PC-3 (cell line): ENCODE measurements at regions not wholly inside any gene's neighbourhood (a gene's known extent, or its start where the extent isn't known, plus 50 kb on each side); places are given as distances from the start of the nearest gene placed in this dataset.

Experiments used
- ATAC-seq: fragments of 200-7000 bp; cut with Tn5 transposase; 2 replicates; pipeline ENCODE4 v1.9.1; 2020; ENCODE audit warnings: mild to moderate bottlenecking, moderate library complexity
- BruUV-seq: library from RNA; stranded (reverse); fragments of 400-500 nt; replicated peaks from 2 replicates; lab custom pipeline; 2021; lab: Mats Ljungman, UMichigan
- CTCF ChIA-PET: fragments of 300-600 bp; sonication (Branson Sonifier 250); formaldehyde crosslinking; loops from one replicate; lab custom pipeline; 2022; ENCODE audit warnings: antibody characterized with exemption; lab: Charles Lee
- POLR2A ChIA-PET: fragments of 300-600 bp; sonication (Branson Sonifier 250); formaldehyde crosslinking; loops from one replicate; lab custom pipeline; 2022; ENCODE audit warnings: antibody characterized with exemption; ENCODE audit not compliant: unreplicated experiment; lab: Charles Lee
- DNase-seq: peaks from one replicate; pipeline ENCODE4 v3.0.0-alpha.2; 2015
- H2AFZ ChIP-seq: fragments of 300-600 bp; sonication (generic); 2 replicates; pipeline ENCODE4 v1.6.0; 2016; ENCODE audit warnings: antibody characterized with exemption, low read length
- H3F3A ChIP-seq: fragments of 300-600 bp; sonication (generic); one replicate; pipeline ENCODE4 v1.6.0; 2017; ENCODE audit warnings: antibody characterized with exemption, low read length, control low read depth, mild to moderate bottlenecking; ENCODE audit not compliant: unreplicated experiment
- H3K27ac ChIP-seq: fragments of 300-600 bp; sonication (generic); 2 replicates; pipeline ENCODE4 v1.5.1; 2016; ENCODE audit warnings: mild to moderate bottlenecking, low read length
- H3K27me3 ChIP-seq: fragments of 300-600 bp; sonication (generic); 2 replicates; pipeline ENCODE4 v1.6.1; 2016; ENCODE audit warnings: low read length, mixed read lengths
- H3K36me3 ChIP-seq: fragments of 300-600 bp; sonication (generic); 2 replicates; pipeline ENCODE4 v1.6.1; 2016; ENCODE audit warnings: low read depth, mixed run types, low read length, mixed read lengths
- H3K4me1 ChIP-seq: fragments of 300-600 bp; sonication (generic); 2 replicates; pipeline ENCODE4 v1.5.1; 2016; ENCODE audit warnings: low read length; ENCODE audit not compliant: insufficient read depth
- H3K4me2 ChIP-seq: fragments of 300-600 bp; sonication (generic); 2 replicates; pipeline ENCODE4 v1.6.0; 2016; ENCODE audit warnings: low read length
- H3K4me3 ChIP-seq: fragments of 300-600 bp; sonication (generic); 2 replicates; pipeline ENCODE4 v1.5.1; 2016; ENCODE audit warnings: mild to moderate bottlenecking, low read length, mixed read lengths
- H3K79me2 ChIP-seq: fragments of 300-600 bp; sonication (generic); 2 replicates; pipeline ENCODE4 v1.6.1; 2017; ENCODE audit warnings: low read length, mixed read lengths
- H3K9ac ChIP-seq: fragments of 300-600 bp; sonication (generic); 2 replicates; pipeline ENCODE4 v1.6.0; 2016; ENCODE audit warnings: mild to moderate bottlenecking, low read length
- H3K9me2 ChIP-seq: fragments of 300-600 bp; sonication (generic); replicated peaks from 2 replicates; pipeline ENCODE4 v1.6.1; 2016; ENCODE audit warnings: mixed run types, low read length, mixed read lengths
- H3K9me3 ChIP-seq: fragments of 300-600 bp; sonication (generic); 2 replicates; pipeline ENCODE4 v1.6.1; 2016; ENCODE audit warnings: low read length, mixed read lengths
- H4K20me1 ChIP-seq: fragments of 300-600 bp; sonication (generic); 2 replicates; pipeline ENCODE4 v1.6.1; 2016; ENCODE audit warnings: low read length, mixed read lengths
- EZH2 ChIP-seq: fragments of 300-600 bp; sonication (generic); IDR thresholded peaks from one replicate; pipeline ENCODE4 v1.6.1; 2017; ENCODE audit warnings: antibody characterized with exemption, mild to moderate bottlenecking, low read length; ENCODE audit not compliant: unreplicated experiment
- EZH2phosphoT487 ChIP-seq: fragments of 300-600 bp; sonication (generic); IDR thresholded peaks from 2 replicates; pipeline ENCODE4 v1.6.1; 2018; ENCODE audit warnings: mild to moderate bottlenecking, antibody characterized with exemption, low read length, borderline replicate concordance
- intact Hi-C: fragments of 100-400 bp; cut with micrococcal nuclease; formaldehyde crosslinking; loops from 2 replicates; pipeline ENCODE4 v1.9.0; 2023
- TF ChIP-seq, protein P1 (sequence below): fragments of 300-600 bp; sonication (generic); conservative IDR thresholded peaks from 2 replicates; pipeline ENCODE4 v1.5.1; 2017; ENCODE audit warnings: antibody characterized with exemption, low read depth, mild to moderate bottlenecking, low read length

GRCh38 chr10:44186150-44186549 is 198.7 kb downstream of the CXCL12 start:
- no peaks in the 10 kb centered on the region for H3K4me1 ChIP-seq
- no peak overlapping the region for H3K9ac ChIP-seq
- DNase-seq (no peak), ATAC-seq (no peak)
- no peaks in the 10 kb centered on the region for H3K36me3 ChIP-seq
- H3K27me3 ChIP-seq: no peaks in the 10 kb centered on the region
- no TSS peak for BruUV-seq
- CTCF ChIA-PET: no interaction called here
- 0 out of 2 replicates have a peak, but pooled peaks cover 14% of the 10 kb centered on the region for H3K9me3 ChIP-seq
- no peaks in the 10 kb centered on the region for H3K79me2 ChIP-seq
- no peak overlapping the region for H3K4me3 ChIP-seq
- no peaks in the 10 kb centered on the region for H3F3A ChIP-seq
- H4K20me1 ChIP-seq: no peaks in the 10 kb centered on the region
- POLR2A ChIA-PET: no interaction called here
- H3K4me2 ChIP-seq: no peak overlapping the region
- H2AFZ ChIP-seq: no peak overlapping the region
- H3K27ac ChIP-seq: no peak overlapping the region
- intact Hi-C loops: no loop called here
- no peaks in the 10 kb centered on the region for H3K9me2 ChIP-seq
- TF ChIP-seq EZH2 (no peak), EZH2phosphoT487 (no peak)
- TF ChIP-seq, protein P1, sequence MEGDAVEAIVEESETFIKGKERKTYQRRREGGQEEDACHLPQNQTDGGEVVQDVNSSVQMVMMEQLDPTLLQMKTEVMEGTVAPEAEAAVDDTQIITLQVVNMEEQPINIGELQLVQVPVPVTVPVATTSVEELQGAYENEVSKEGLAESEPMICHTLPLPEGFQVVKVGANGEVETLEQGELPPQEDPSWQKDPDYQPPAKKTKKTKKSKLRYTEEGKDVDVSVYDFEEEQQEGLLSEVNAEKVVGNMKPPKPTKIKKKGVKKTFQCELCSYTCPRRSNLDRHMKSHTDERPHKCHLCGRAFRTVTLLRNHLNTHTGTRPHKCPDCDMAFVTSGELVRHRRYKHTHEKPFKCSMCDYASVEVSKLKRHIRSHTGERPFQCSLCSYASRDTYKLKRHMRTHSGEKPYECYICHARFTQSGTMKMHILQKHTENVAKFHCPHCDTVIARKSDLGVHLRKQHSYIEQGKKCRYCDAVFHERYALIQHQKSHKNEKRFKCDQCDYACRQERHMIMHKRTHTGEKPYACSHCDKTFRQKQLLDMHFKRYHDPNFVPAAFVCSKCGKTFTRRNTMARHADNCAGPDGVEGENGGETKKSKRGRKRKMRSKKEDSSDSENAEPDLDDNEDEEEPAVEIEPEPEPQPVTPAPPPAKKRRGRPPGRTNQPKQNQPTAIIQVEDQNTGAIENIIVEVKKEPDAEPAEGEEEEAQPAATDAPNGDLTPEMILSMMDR: no peak

DNA sequence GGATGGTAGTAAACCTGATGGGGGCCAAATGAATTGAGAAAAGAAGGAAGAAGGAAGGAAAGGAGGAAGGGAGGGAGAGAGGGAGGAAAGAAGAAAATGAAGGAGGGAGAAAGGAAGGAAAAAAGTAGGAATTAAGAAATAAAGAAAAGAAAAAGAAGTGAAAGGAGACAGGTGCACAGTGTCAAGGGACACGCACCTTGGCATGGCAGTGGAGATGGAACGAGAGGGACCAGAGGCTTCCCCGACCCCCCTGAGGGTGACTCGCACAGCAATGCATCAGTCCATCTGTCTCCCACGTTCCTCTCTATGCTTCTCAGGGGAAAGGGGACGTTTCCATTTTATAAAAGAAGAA is 199.6 kb downstream of the CXCL12 start:
- POLR2A ChIA-PET: no interaction called here
- CTCF ChIA-PET: no interaction called here

GRCh38 chr10:44184633-44185314 is 200.1 kb downstream of the CXCL12 start:
- H3K27me3 ChIP-seq: peaks cover 3% of the 10 kb centered on the region; the same call in 1 of the 2 replicates
- no peaks in the 10 kb centered on the region for H4K20me1 ChIP-seq
- no peaks in the 10 kb centered on the region for H3K4me1 ChIP-seq
- no TSS peak for BruUV-seq
- no peaks in the 10 kb centered on the region for H3K36me3 ChIP-seq
- H3K4me3 ChIP-seq: no peak overlapping the region
- H2AFZ ChIP-seq: no peak overlapping the region
- no peak for DNase-seq
- ATAC-seq: no peak
- no peak overlapping the region for H3K27ac ChIP-seq
- intact Hi-C loops: no loop called here
- 0 out of 2 replicates have a peak, but pooled peaks cover 14% of the 10 kb centered on the region for H3K9me3 ChIP-seq
- no peak overlapping the region for H3K4me2 ChIP-seq
- ChIA-PET POLR2A (no interaction called here), CTCF (no interaction called here)
- H3K9me2 ChIP-seq: no peaks in the 10 kb centered on the region
- TF ChIP-seq, protein P1: no peak
- TF ChIP-seq EZH2phosphoT487 (no peak), EZH2 (no peak)
- no peaks in the 10 kb centered on the region for H3F3A ChIP-seq
- no peak overlapping the region for H3K9ac ChIP-seq
- H3K79me2 ChIP-seq: no peaks in the 10 kb centered on the region

More for the DNA sequence above, 199.6 kb downstream of the CXCL12 start:
- H3F3A ChIP-seq: no peaks in the 10 kb centered on the region
- no TSS peak for BruUV-seq
- H3K27ac ChIP-seq: no peak overlapping the region
- intact Hi-C loops: no loop called here
- H3K4me1 ChIP-seq: no peaks in the 10 kb centered on the region
- H3K79me2 ChIP-seq: no peaks in the 10 kb centered on the region
- no peak for ATAC-seq
- no peaks in the 10 kb centered on the region for H3K9me2 ChIP-seq
- H2AFZ ChIP-seq: no peak overlapping the region
- H3K9ac ChIP-seq: no peak overlapping the region
- H3K4me3 ChIP-seq: no peak overlapping the region
- H3K27me3 ChIP-seq: no peaks in the 10 kb centered on the region
- DNase-seq: no peak
- H3K4me2 ChIP-seq: no peak overlapping the region
- TF ChIP-seq EZH2phosphoT487: no peak
- TF ChIP-seq EZH2: no peak
- TF ChIP-seq, protein P1: no peak
- no peaks in the 10 kb centered on the region for H4K20me1 ChIP-seq
- H3K9me3 ChIP-seq: 0 out of 2 replicates have a peak, but pooled peaks cover 14% of the 10 kb centered on the region
- H3K36me3 ChIP-seq: no peaks in the 10 kb centered on the region
